Islet of Langerhans (tissue), 1 donor: ENCODE measurements at regions not wholly inside any gene's neighbourhood (a gene's known extent, or its start where the extent isn't known, plus 50 kb on each side); places are given as distances from the start of the nearest gene placed in this dataset.
A peak's percentile ranks its signal among the peaks of the same experiment; 100 is the strongest.
"Not testable (repeated sequence)": the region's sequence is repeated elsewhere in the genome, so short reads cannot be mapped to it uniquely, and the experiment has no call there.

ENCODE experiments used
- FAIRE-seq: peaks from one replicate; lab custom pipeline; 2011; peaks lifted over from hg19 to GRCh38; lab: Jason Lieb, UNC

GRCh38 chr2:36235426-36235825 is 120.2 kb upstream of the CRIM1 start:
- no peak for FAIRE-seq

- FAIRE-seq: no peak
Observed at GRCh38 chr2:36223259-36223658, 132.3 kb upstream of the CRIM1 start.

- FAIRE-seq: no peak
Observed at GRCh38 chr2:36222485-36222884, 133.1 kb upstream of the CRIM1 start.

- FAIRE-seq: no peak
Observed at GRCh38 chr2:36214691-36215090, 140.9 kb upstream of the CRIM1 start.

GRCh38 chr2:36203366-36203765 is 152.2 kb upstream of the CRIM1 start:
- FAIRE-seq: no peak

- no peak for FAIRE-seq
Observed at GRCh38 chr2:36197181-36197971, 158.2 kb upstream of the CRIM1 start.

- no peak for FAIRE-seq
Observed at GRCh38 chr2:36193680-36194079, 161.9 kb upstream of the CRIM1 start.

- no peak for FAIRE-seq
Observed at GRCh38 chr2:36192983-36193382, 162.6 kb upstream of the CRIM1 start.

- no peak for FAIRE-seq
Observed at GRCh38 chr2:36190097-36190496, 165.5 kb upstream of the CRIM1 start.

GRCh38 chr2:36185624-36186023 is 170.0 kb upstream of the CRIM1 start:
- FAIRE-seq: no peak

- FAIRE-seq: peak; percentile 65
Observed at GRCh38 chr2:36184848-36185247, 170.7 kb upstream of the CRIM1 start.

- FAIRE-seq: not testable (repeated sequence)
Observed at GRCh38 chr2:36180789-36181482, 174.6 kb upstream of the CRIM1 start.

GRCh38 chr2:36180293-36180692 is 175.3 kb upstream of the CRIM1 start:
- not testable (repeated sequence) for FAIRE-seq

GRCh38 chr2:36179668-36180269 is 175.8 kb upstream of the CRIM1 start:
- not testable (repeated sequence) for FAIRE-seq

- no peak for FAIRE-seq
Observed at GRCh38 chr2:36178384-36178783, 177.2 kb upstream of the CRIM1 start.

GRCh38 chr2:36177282-36177681 is 178.3 kb upstream of the CRIM1 start:
- FAIRE-seq: no peak

GRCh38 chr2:36174920-36175319 is 180.7 kb upstream of the CRIM1 start:
- no peak for FAIRE-seq

- no peak for FAIRE-seq
Observed at GRCh38 chr2:36173760-36174404, 181.7 kb upstream of the CRIM1 start.

GRCh38 chr2:36172824-36173223 is 182.8 kb upstream of the CRIM1 start:
- peak; percentile 60 for FAIRE-seq

- FAIRE-seq: no peak
Observed at GRCh38 chr2:36170805-36171204, 184.8 kb upstream of the CRIM1 start.

GRCh38 chr2:36169843-36170242 is 185.7 kb upstream of the CRIM1 start:
- FAIRE-seq: no peak

GRCh38 chr2:36168115-36168514 is 187.5 kb upstream of the CRIM1 start:
- FAIRE-seq: no peak

GRCh38 chr2:36165132-36165531 is 190.4 kb upstream of the CRIM1 start:
- no peak for FAIRE-seq
